HG02623 (cell line): ENCODE measurements at regions not wholly inside any gene's neighbourhood (a gene's known extent, or its start where the extent isn't known, plus 50 kb on each side); places are given as distances from the start of the nearest gene placed in this dataset.
"Not testable (repeated sequence)": the region's sequence is repeated elsewhere in the genome, so short reads cannot be mapped to it uniquely, and the experiment has no call there.

Experiments
- ATAC-seq: cut with Tn5 transposase; IDR thresholded peaks from one replicate; pipeline ENCODE4 v1.9.1; 2021; ENCODE audit warnings: moderate library complexity; ENCODE audit not compliant: unreplicated experiment

DNA sequence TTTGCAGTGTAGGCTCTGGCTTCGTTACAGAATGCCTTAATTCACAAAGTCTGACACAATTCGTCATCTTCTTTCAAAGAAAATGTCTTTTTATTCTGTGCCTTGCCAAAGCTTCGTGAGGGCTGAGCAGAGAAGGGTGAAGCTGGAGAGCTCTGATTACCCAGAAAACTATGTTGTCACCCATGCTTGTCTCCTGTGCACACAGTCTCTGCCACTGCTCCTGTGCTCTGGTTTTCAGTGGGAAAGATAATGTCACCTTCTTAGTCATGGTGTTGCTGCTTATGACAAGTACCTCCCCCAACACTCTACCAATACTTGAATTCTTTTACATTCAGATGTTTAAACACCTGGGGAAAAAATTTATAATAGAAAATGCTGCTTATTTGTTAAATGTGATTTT lies 509.2 kb upstream of the GRM7 start:
- no peak for ATAC-seq

- no peak for ATAC-seq
These were observed 506.3 kb upstream of the GRM7 start for GRCh38 chr3:6354653-6355052.

GRCh38 chr3:6362406-6362805 lies 498.5 kb upstream of the GRM7 start:
- ATAC-seq = no peak

DNA sequence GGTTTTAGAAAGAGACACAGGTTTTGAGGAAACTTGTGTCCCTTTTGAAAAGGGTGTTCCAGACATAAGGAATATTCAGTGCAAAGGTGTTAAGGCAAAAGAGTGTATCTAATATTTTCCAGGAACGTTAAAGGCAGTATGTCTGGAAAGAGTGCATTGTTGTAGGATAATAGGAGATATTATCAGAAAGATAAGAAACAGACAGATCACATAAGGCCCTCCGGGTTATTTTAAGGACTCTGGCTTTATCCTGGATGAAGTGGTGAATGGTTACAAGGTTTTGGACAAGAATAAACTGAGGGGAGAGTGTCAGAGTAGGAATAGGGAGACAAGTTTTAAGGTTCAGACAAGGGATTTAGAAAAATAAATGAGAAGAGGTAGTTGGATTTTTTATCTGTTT lies 493.7 kb upstream of the GRM7 start:
- no peak for ATAC-seq

- ATAC-seq = no peak
These were observed 468.8 kb upstream of the GRM7 start for GRCh38 chr3:6392123-6392522.

DNA sequence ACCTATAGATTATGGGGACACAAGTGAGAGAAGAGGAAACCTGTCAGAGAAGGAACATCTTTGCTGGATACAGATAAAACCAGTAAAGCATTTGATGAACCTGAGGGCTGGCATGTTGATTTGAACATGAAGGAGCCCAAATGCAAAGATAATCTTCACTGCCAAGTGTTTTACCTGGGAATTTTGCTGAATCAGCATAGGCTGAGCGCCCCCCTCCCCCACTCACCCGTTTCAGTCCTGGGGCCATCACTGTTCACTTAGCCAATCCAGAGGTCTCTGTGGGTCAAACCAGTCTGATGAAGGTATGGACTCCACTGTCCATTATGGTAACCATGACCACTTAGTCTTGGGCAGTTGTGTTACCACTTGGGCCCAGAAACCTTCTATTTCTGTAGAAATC lies 466.0 kb upstream of the GRM7 start:
- no peak for ATAC-seq

GRCh38 chr3:6396631-6397030 lies 464.3 kb upstream of the GRM7 start:
- ATAC-seq = no peak

- ATAC-seq = not testable (repeated sequence)
These were observed 458.2 kb upstream of the GRM7 start for GRCh38 chr3:6402666-6403065.

- not testable (repeated sequence) for ATAC-seq
These were observed 454.0 kb upstream of the GRM7 start for GRCh38 chr3:6406923-6407322.

- ATAC-seq = no peak
These were observed 444.8 kb upstream of the GRM7 start for GRCh38 chr3:6416049-6416661.

DNA sequence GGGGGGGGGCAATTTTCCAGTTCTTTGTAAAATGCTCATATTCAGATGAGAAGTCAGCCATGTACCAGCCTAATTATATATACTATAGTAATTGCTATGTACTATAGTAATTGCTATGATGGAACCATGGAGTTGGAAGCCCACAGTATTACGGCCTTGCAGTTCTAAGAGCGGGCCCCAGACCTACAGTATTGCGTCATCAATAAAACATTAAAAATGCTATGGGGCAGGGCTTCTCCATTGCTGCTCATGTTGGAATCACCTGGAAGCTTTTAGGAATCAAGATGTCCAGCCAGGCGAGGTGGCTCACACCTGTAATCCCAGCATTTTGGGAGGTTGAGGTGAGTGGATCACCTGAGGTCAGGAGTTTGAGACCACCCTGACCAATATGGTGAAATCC lies 443.7 kb upstream of the GRM7 start:
- ATAC-seq = no peak

DNA sequence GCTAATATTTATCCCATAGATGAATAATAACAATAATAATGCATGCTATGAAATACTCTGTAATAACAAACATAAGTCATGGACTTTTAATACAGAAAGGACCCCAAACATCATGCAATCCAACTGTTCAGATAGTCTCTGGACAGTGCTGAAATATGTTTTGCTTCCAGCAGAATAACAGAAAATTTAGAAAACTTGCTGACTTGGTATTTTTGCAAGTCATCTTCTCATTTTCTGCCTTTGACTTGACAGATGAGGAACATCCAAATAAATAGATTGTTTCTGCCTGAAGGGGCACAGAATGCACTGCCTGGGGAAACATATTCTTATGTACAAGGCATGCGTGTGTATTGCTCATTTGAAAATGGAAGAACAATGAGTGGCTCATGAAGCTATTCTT lies 442.4 kb upstream of the GRM7 start:
- no peak for ATAC-seq

DNA sequence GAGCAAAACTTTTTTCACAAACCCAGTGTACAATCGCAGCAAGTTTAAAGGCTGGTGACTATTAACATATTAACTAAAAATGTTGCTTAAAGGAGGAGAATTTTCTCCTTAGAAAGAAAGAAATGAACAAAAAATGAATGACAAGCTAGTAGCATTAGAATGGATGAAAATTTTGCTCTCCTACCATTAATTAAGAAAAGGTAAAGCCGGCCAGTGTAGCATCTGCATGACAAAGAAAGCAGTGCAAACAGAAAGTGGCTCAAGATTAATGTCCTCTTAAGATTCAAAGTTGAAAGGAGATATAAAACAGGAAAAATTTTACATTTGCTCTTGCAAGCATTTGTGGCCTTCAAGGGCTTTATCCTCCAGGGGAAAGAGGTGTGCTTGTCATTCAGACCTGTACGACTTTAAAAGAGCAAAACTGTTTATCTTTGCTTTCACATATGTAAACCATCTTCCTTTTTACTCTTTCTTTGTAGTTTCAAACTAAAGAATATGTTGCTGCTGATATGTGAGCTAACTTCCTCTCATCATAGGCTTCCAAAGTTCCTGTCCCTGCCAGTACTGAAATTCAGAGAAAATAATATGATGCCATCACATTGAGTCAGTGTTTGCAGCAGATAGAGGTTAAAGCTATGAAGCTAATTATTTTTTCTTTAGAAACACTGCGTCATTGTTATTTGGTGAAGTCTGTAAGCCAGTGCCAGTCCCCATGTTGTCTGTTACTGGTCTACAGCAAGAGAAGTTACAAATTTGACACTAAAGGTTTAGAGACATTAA lies 439.1 kb upstream of the GRM7 start:
- no peak for ATAC-seq

DNA sequence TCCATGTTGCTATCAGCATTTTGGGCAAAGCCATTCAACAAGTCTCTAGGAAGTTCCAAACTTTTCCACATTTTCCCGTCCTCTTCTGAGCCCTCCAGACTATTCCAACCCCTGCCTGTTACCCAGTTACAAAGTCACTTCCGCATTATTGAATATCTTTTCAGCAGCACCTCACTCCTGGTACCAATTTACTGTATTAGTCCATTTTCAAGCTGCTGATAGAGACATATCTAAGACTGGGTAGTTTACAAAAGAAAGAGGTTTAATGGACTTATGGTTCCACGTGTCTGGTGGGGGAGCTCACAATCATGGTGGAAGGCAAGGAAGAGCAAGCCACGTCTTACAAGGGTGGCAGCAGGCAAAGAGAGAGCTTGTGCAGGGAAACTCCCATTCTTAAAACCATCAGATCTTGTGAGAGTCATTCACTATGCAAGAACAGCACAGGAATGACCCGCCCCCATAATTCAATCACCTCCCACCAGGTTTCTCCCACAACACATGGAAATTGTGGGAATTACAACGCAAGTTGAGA lies 435.6 kb upstream of the GRM7 start:
- no peak for ATAC-seq

DNA sequence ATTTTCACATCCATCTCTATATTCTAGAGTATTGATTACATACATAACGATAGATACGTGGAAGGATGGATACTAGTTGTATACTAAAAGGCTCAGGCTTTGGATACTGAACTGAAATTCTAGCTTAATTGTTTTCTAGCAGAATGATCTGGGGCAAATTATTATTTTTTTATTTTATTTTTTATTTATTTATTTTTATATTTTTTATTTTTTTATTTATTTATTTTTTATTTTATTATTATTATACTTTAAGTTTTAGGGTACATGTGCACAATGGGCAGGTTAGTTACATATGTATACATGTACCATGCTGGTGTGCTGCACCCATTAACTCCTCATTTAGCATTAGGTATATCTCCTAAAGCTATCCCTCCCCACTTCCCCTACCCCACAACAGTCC lies 432.6 kb upstream of the GRM7 start:
- not testable (repeated sequence) for ATAC-seq

GRCh38 chr3:6435951-6436350 lies 425.0 kb upstream of the GRM7 start:
- no peak for ATAC-seq

- ATAC-seq = no peak
These were observed 423.3 kb upstream of the GRM7 start for GRCh38 chr3:6437631-6438030.

- ATAC-seq = no peak
These were observed 422.9 kb upstream of the GRM7 start for GRCh38 chr3:6438031-6438430.

DNA sequence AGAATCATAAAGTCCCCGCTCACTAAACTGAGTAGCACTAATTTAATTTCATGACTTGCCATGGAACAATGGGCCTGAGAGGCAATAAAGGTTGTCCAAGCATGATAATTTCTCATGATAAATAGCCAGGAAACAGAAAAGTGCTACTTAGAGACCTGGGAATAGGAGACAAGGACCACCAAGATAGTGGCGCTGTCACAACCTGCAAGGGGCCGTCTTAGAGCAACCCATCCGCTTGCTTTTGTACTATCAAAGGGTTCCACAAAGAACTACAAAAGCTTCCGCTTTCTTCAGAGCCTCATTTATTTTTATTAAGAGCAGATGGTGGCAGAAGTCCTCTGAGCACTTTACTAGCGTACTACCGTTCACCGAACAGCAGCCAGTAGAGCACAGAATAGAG lies 421.7 kb upstream of the GRM7 start:
- no peak for ATAC-seq

GRCh38 chr3:6439824-6440223 lies 421.1 kb upstream of the GRM7 start:
- ATAC-seq = no peak

- no peak for ATAC-seq
These were observed 415.8 kb upstream of the GRM7 start for GRCh38 chr3:6444888-6445658.
